ENCODE measurements at regions not wholly inside any gene's neighbourhood (a gene's known extent, or its start where the extent isn't known, plus 50 kb on each side); places are given as distances from the start of the nearest gene placed in this dataset.

GRCh38 chr22:27485842-27486241, 315.7 kb downstream of the MN1 start:
- no CpG with 5 or more reads among the region's 3 CpGs for WGBS (ENCODE audit: extremely low coverage, insufficient read length, low lambda C conversion rate)
- Histone ChIP-seq H4K8ac (replicated peaks; ENCODE audit: insufficient read length, low read depth, low read length) (no peak overlapping the region), H3T11ph (ENCODE audit: low read length) (no peak overlapping the region), H2BK15ac (ENCODE audit: low read depth, low read length) (no peak overlapping the region), H2AFZ (ENCODE audit: low read length) (no peak overlapping the region), H4K91ac (ENCODE audit: insufficient read length, low read depth, low read length) (no peak overlapping the region), H3K27me3 (ENCODE audit: insufficient read depth, low read length) (no peaks in the 10 kb centered on the region), H3K9ac (ENCODE audit: extremely low read depth, insufficient read length, low read length) (no peak overlapping the region), H3K23ac (ENCODE audit: insufficient read length, low read depth, low read length) (no peak overlapping the region), H3K4ac (ENCODE audit: low read depth, low read length) (no peak overlapping the region), H3K4me1 (ENCODE audit: insufficient read depth, low read length) (no peaks in the 10 kb centered on the region), H2BK12ac (ENCODE audit: insufficient read length, low read depth, low read length) (no peak overlapping the region), H3K9me3 (ENCODE audit: control insufficient read depth, low read depth, low read length) (no peaks in the 10 kb centered on the region), H3K56ac (ENCODE audit: insufficient read length, low read depth, low read length) (no peak overlapping the region), H3K4me2 (ENCODE audit: insufficient read depth, insufficient read length, low read length) (no peak overlapping the region), H3K23me2 (ENCODE audit: insufficient read length, low read depth, low read length, poor library complexity, severe bottlenecking) (no peaks in the 10 kb centered on the region), H2BK20ac (ENCODE audit: low read depth, low read length, poor library complexity, severe bottlenecking) (no peak overlapping the region), H4K5ac (ENCODE audit: insufficient read length, low read depth, low read length) (no peak overlapping the region), H3K27ac (ENCODE audit: insufficient read length, low read depth, low read length) (no peak overlapping the region), H3K79me2 (ENCODE audit: insufficient read depth, low read length) (no peaks in the 10 kb centered on the region), H4K20me1 (ENCODE audit: control insufficient read depth, insufficient read depth, insufficient read length) (no peaks in the 10 kb centered on the region), H2BK5ac (ENCODE audit: insufficient read length, low read length) (no peak overlapping the region), H2AK5ac (ENCODE audit: insufficient read length, low read length) (no peak overlapping the region), H3K14ac (ENCODE audit: insufficient read depth, low read length) (no peak overlapping the region), H2BK120ac (ENCODE audit: low read depth, low read length, poor library complexity, severe bottlenecking) (no peak overlapping the region), H3K79me1 (ENCODE audit: insufficient read depth, low read depth, low read length, poor library complexity, severe bottlenecking) (no peaks in the 10 kb centered on the region), H3K18ac (ENCODE audit: insufficient read length, low read depth, low read length) (no peak overlapping the region)
- Mint-ChIP-seq H3K27me3 (ENCODE audit: low read depth) (peaks cover 2% of the 10 kb centered on the region; the same call in 1 of the 2 replicates), H3K4me3 (no peak overlapping the region), H3K9me3 (peaks cover 0 to 6% of the 10 kb centered on the region in 2 experiments; a peak in 2 of 5 replicates), H3K27ac (no peak overlapping the region), H3K4me1 (peaks cover 18 to 28% of the 10 kb centered on the region in 2 experiments), H3K36me3 (ENCODE audit: insufficient read depth in 1 of 3, low read depth in 3 of 3) (no peaks in the 10 kb centered on the region)
- TF ChIP-seq CTCF (conservative IDR thresholded peaks at IDR 0.05), result no peak
- no peak for DNase-seq
